Heart left ventricle (tissue), 16 donors: ENCODE measurements at regions not wholly inside any gene's neighbourhood (a gene's known extent, or its start where the extent isn't known, plus 50 kb on each side); places are given as distances from the start of the nearest gene placed in this dataset.

Source experiments
- ATAC-seq, 4 donors: fragments of 200-7000 bp; cut with Tn5 transposase; one replicate each; pipeline ENCODE4 v1.9.1; 2020 to 2022; ENCODE audit warnings: moderate library complexity in 4 of 4, mild to moderate bottlenecking in 3 of 4, moderate number of reproducible peaks in 1 of 4
- DNase-seq, 5 donors: peaks; one replicate each; pipeline ENCODE4 v3.0.0-alpha.2; 2020
- H3K27ac ChIP-seq, 12 donors: fragments of 200-600 bp; sonication (generic) in 4 of 12; one replicate each; pipeline versions ENCODE4 v1.5.0 to v1.8.0; 2016 to 2022; ENCODE audit warnings: mild to moderate bottlenecking in 2 of 12
- H3K27me3 ChIP-seq, 9 donors: fragments of 200-600 bp; sonication (generic) in 2 of 9; one replicate each; pipeline versions ENCODE4 v1.5.1 to v1.8.0; 2016 to 2022; ENCODE audit warnings: mild to moderate bottlenecking in 3 of 9
- H3K36me3 ChIP-seq, 9 donors: fragments of 200-600 bp; sonication (generic) in 2 of 9; one replicate each; pipeline versions ENCODE4 v1.5.0 to v1.8.0; 2018 to 2022; ENCODE audit warnings: mild to moderate bottlenecking in 2 of 9
- H3K4me1 ChIP-seq, 12 donors: fragments of 200-600 bp; sonication (generic) in 4 of 12; one replicate each; pipeline versions ENCODE4 v1.5.0 to v1.8.0; 2016 to 2022; ENCODE audit warnings: mild to moderate bottlenecking in 3 of 12
- H3K4me3 ChIP-seq, 12 donors: fragments of 200-600 bp; sonication (generic) in 4 of 12; one replicate each; pipeline versions ENCODE4 v1.5.0 to v1.8.0; 2017 to 2022; ENCODE audit warnings: mild to moderate bottlenecking in 9 of 12, moderate library complexity in 4 of 12
- H3K9me3 ChIP-seq, 12 donors: fragments of 200-600 bp; sonication (generic) in 4 of 12; one replicate each; pipeline versions ENCODE4 v1.5.0 to v1.8.0; 2016 to 2022; ENCODE audit warnings: mild to moderate bottlenecking in 1 of 12
- CTCF ChIP-seq, 12 donors: fragments of 200-600 bp; sonication (generic) in 4 of 12; IDR thresholded peaks; one replicate each; pipeline versions ENCODE4 v1.5.0 to v1.8.0; 2018 to 2022; ENCODE audit warnings: antibody characterized with exemption in 12 of 12, mild to moderate bottlenecking in 5 of 12
- POLR2A ChIP-seq, 2 donors: fragments of 450-650 bp; IDR thresholded peaks; one replicate each; pipeline ENCODE4 v1.6.1; 2017; ENCODE audit warnings: antibody characterized with exemption in 2 of 2, mild to moderate bottlenecking in 2 of 2, moderate library complexity in 2 of 2
- WGBS, 4 donors: extraction: QIAGEN DNeasy Blood & Tissue Kit in 2 of 4; methylation state at CpG; one replicate each; pipeline versions ENCODE4 v1.1.5 to v1.1.7; 2013 to 2018; 5-methylcytosine and 5-hydroxymethylcytosine counted together
- intact Hi-C, 10 donors: fragments of 100-400 bp; cut with DNase I; formaldehyde crosslinking; loops; one replicate each; pipeline versions ENCODE4 v1.11.1 to v1.14.2; 2022
- donor health status: ischemic (EF 13 %, LVEDD 7.1; RV severe dilation, severe dysfunction).
- donor health status: healthy with polysubstance abuse.
- donor health status: DM: no; HTN: yes; CAD: no.
- donor health status: DM: no; HTN: no; CAD: no.
- donor health status: ischemic (EF 25% LVEDD 6.9; RV normal size, moderate dysfunction).
- donor health status: ischemic (EF 25% LVEDD 5.7; RV mildly dilated, moderate dysfunction).
- donor health status: healthy.
- donor health status: DM: yes; HTN: yes; CAD: no.
- donor health status: ischemic (EF 35%, LVEDD 5.7; RV mildly dilated, moderate dysfunction).
- donor health status: nonischemic (EF 11% LVEDD 7.7; RV severe dilation, severe dysfunction).
- donor health status: DM: yes; HTN: yes; CAD: no.
- donor health status: PGD.
- donor health status: ischemic (EF 29% LVEDD 5.4; RV normal size, mild dysfunction).
- donor health status: nonischemic (EF 23%, LVEDD 6.1; RV moderate dilation, normal function).

- DNase-seq (no peak), ATAC-seq (no peak)
- peaks cover 0 to 19% (median 0%) of the 10 kb centered on the region in 12 donors for H3K9me3 ChIP-seq
- TF ChIP-seq POLR2A (IDR thresholded peaks at IDR 0.05) (no peak), CTCF (IDR thresholded peaks at IDR 0.05) (no peak)
- no peak overlapping the region for H3K4me3 ChIP-seq
- intact Hi-C loops = loop anchor here in 6 of 10 donors (5.0 to 10.0 kb wide), 6 partner anchors 194 to 556 kb away; partner anchors contain the start of gene PROX1 (in 4 of the 6)
- H3K27ac ChIP-seq = no peak overlapping the region
- 80 to 91% (median 86%) methylated on average over 3 to 4 of the region's 4 CpGs for WGBS, 4 donors
- H3K4me1 ChIP-seq = no peaks in the 10 kb centered on the region
- H3K36me3 ChIP-seq = no peaks in the 10 kb centered on the region
- H3K27me3 ChIP-seq = no peaks in the 10 kb centered on the region
Measured at GRCh38 chr1:213568929-213569815, 418.6 kb upstream of the PROX1 start.

DNA sequence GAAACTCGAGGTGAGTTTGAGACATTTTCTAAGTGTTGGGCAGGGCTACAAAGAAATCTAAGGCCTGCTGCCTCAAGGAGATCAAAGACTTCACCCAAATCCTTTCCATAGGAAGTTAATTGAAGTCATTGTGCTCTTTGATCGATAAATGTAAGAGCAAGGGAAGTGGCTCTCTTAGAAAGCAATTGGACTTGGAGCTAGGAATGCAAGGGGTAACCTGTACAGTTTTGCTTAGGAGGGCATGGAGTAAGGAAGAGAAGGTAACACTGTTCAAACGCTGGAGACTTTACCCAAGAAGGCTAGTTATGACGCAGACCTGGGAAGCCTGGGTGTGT is 418.0 kb upstream of the PROX1 start:
- DNase-seq = no peak
- WGBS, 4 donors = 83 to 86% (median 84%) methylated on average over 4 of the region's 4 CpGs
- intact Hi-C loops = loop anchor here in 6 of 10 donors (5.0 to 10.0 kb wide), 6 partner anchors 195 to 555 kb away; partner anchors contain the start of gene PROX1 (in 4 of the 6)
- no peaks in the 10 kb centered on the region for H3K36me3 ChIP-seq
- H3K27me3 ChIP-seq = no peaks in the 10 kb centered on the region
- H3K9me3 ChIP-seq = peaks cover 0 to 14% (median 0%) of the 10 kb centered on the region in 12 donors
- H3K4me3 ChIP-seq = no peak overlapping the region
- H3K4me1 ChIP-seq = no peaks in the 10 kb centered on the region
- no peak overlapping the region for H3K27ac ChIP-seq
- TF ChIP-seq POLR2A (IDR thresholded peaks at IDR 0.05) (no peak), CTCF (IDR thresholded peaks at IDR 0.05) (no peak)
- ATAC-seq = no peak

DNA sequence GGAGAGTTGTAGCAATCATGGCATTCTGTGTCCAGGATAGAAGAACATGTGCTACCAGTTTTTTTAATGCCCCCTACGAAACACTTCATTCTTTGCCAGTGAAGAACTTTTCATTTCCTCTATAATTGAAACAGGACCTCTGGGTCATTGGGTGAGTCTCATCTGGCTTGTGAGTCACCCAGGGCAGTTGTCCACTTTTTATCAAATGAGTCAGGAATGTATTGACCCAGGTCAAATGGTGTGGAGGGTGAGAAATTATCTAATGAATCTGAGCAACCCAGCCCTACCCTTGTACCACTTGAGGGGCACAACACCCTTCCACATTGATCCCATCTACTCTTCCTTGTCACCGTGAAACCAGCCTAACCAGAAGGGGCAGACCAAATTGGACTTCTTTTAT is 417.3 kb upstream of the PROX1 start:
- H3K4me3 ChIP-seq = no peak overlapping the region
- 42 to 73% (median 57%) methylated on average over 2 of the region's 2 CpGs for WGBS, 4 donors
- no peak for DNase-seq
- no peaks in the 10 kb centered on the region for H3K27me3 ChIP-seq
- peaks cover 0 to 9% (median 0%) of the 10 kb centered on the region in 12 donors for H3K9me3 ChIP-seq
- no peak overlapping the region for H3K27ac ChIP-seq
- no peak for ATAC-seq
- no peaks in the 10 kb centered on the region for H3K36me3 ChIP-seq
- no peaks in the 10 kb centered on the region for H3K4me1 ChIP-seq
- intact Hi-C loops = no loop called here
- TF ChIP-seq CTCF (IDR thresholded peaks at IDR 0.05) = no peak
- TF ChIP-seq POLR2A (IDR thresholded peaks at IDR 0.05) = no peak

DNA sequence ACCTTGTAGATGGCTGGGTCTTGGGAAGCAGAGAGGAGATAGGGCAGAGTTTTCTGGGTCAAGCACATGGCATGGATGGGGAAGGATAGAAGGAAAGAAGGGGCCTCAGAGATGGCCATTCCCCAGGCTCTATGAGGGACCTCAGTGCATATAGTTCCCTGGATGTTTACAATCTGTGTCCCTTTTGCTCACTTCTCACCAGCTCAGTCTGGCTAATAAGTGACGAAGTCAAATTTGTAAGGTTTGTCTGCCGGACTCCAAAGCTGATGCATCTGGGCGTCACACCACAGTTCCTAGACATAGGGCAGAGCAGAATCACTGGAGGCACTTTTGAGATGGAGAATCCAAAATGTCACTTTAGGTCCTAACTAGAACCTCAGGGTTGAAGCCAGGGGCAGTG is 416.4 kb upstream of the PROX1 start:
- H3K4me3 ChIP-seq = no peak overlapping the region
- no peak for DNase-seq
- intact Hi-C loops = no loop called here
- no peak for ATAC-seq
- no peaks in the 10 kb centered on the region for H3K4me1 ChIP-seq
- H3K9me3 ChIP-seq = peaks cover 0 to 9% (median 0%) of the 10 kb centered on the region in 12 donors
- no peak overlapping the region for H3K27ac ChIP-seq
- 92 to 100% (median 95%) methylated on average over 3 of the region's 3 CpGs for WGBS, 4 donors
- TF ChIP-seq CTCF (IDR thresholded peaks at IDR 0.05) (no peak), POLR2A (IDR thresholded peaks at IDR 0.05) (no peak)
- H3K36me3 ChIP-seq = no peaks in the 10 kb centered on the region
- H3K27me3 ChIP-seq = no peaks in the 10 kb centered on the region
